DND-41 (cell line): ENCODE measurements at regions not wholly inside any gene's neighbourhood (a gene's known extent, or its start where the extent isn't known, plus 50 kb on each side); places are given as distances from the start of the nearest gene placed in this dataset.

Source experiments
- ATAC-seq: fragments of 200-7000 bp; cut with Tn5 transposase; 3 replicates; pipeline ENCODE4 v1.9.1; 2021; ENCODE audit warnings: low read depth; ENCODE audit not compliant: insufficient read depth
- DNase-seq: peaks from one replicate; pipeline ENCODE4 v3.0.0-alpha.2; 2020
- H2AFZ ChIP-seq: 2 replicates; pipeline ENCODE4 v1.6.0; 2012; ENCODE audit warnings: low read depth, low read length
- H3K27ac ChIP-seq: 2 replicates; pipeline ENCODE4 v1.5.1; 2012; ENCODE audit warnings: low read length, inconsistent platforms
- H3K27me3 ChIP-seq: fragments of 200-600 bp; sonication (generic); 2 replicates; pipeline ENCODE4 v1.6.0; 2012; ENCODE audit warnings: low read length, mild to moderate bottlenecking, inconsistent platforms; ENCODE audit not compliant: insufficient read depth, poor library complexity
- H3K36me3 ChIP-seq: 2 replicates; pipeline ENCODE4 v1.5.1; 2012; ENCODE audit warnings: low read length, inconsistent platforms; ENCODE audit not compliant: insufficient read depth
- H3K4me1 ChIP-seq: 2 replicates; pipeline ENCODE4 v1.5.1; 2012; ENCODE audit warnings: mild to moderate bottlenecking, low read length; ENCODE audit not compliant: insufficient read depth
- H3K4me2 ChIP-seq: 2 replicates; pipeline ENCODE4 v1.6.0; 2012; ENCODE audit warnings: mild to moderate bottlenecking, moderate library complexity, low read length, inconsistent platforms; ENCODE audit not compliant: insufficient read depth
- H3K4me3 ChIP-seq, 2 experiments: fragments of 200-600 bp in 1 of 2; shearing (Covaris generic) in 1 of 2; 2 replicates each; pipeline ENCODE4 v1.5.1; 2012 to 2016; ENCODE audit warnings: inconsistent platforms in 2 of 2, low read length in 2 of 2, mild to moderate bottlenecking in 2 of 2, low read depth in 1 of 2, moderate library complexity in 1 of 2
- H3K79me2 ChIP-seq: 2 replicates; pipeline ENCODE4 v1.6.0; 2012; ENCODE audit warnings: low read length, inconsistent platforms; ENCODE audit not compliant: insufficient read depth
- H3K9ac ChIP-seq: 2 replicates; pipeline ENCODE4 v1.6.0; 2012; ENCODE audit warnings: low read depth, mild to moderate bottlenecking, inconsistent platforms, low read length, moderate library complexity
- H3K9me3 ChIP-seq: 2 replicates; pipeline ENCODE4 v1.5.1; 2012; ENCODE audit warnings: low read length, moderate library complexity, mild to moderate bottlenecking, inconsistent platforms; ENCODE audit not compliant: insufficient read depth, severe bottlenecking
- H4K20me1 ChIP-seq: 2 replicates; pipeline ENCODE4 v1.6.0; 2012; ENCODE audit warnings: low read length; ENCODE audit not compliant: insufficient read depth
- CTCF ChIP-seq: IDR thresholded peaks from 2 replicates; pipeline ENCODE4 v1.5.1; 2012; ENCODE audit warnings: borderline replicate concordance, low read length, moderate library complexity, mild to moderate bottlenecking; ENCODE audit not compliant: poor library complexity, severe bottlenecking; ENCODE audit errors: extremely low read depth
- EZH2 ChIP-seq: IDR thresholded peaks from 3 replicates; pipeline ENCODE4 v1.6.1; 2012; ENCODE audit warnings: borderline replicate concordance, low read depth, mild to moderate bottlenecking, moderate library complexity, low read length, inconsistent platforms; ENCODE audit not compliant: severe bottlenecking

GRCh38 chr2:134099273-134099672 is 154.6 kb upstream of the MGAT5 start:
- no peaks in the 10 kb centered on the region for H3K4me1 ChIP-seq
- no peak overlapping the region for H3K4me2 ChIP-seq
- H4K20me1 ChIP-seq = no peaks in the 10 kb centered on the region
- H3K36me3 ChIP-seq = no peaks in the 10 kb centered on the region
- TF ChIP-seq EZH2 = no peak
- no peak for TF ChIP-seq CTCF
- no peaks in the 10 kb centered on the region for H3K79me2 ChIP-seq
- H3K4me3 ChIP-seq = no peak overlapping the region
- H3K27ac ChIP-seq = no peak overlapping the region
- DNase-seq (no peak), ATAC-seq (no peak)
- no peaks in the 10 kb centered on the region for H3K9me3 ChIP-seq
- H3K9ac ChIP-seq = no peak overlapping the region
- H2AFZ ChIP-seq = no peak overlapping the region
- no peaks in the 10 kb centered on the region for H3K27me3 ChIP-seq

GRCh38 chr2:134103196-134103595 is 150.7 kb upstream of the MGAT5 start:
- Histone ChIP-seq H3K9me3 (no peaks in the 10 kb centered on the region), H3K36me3 (no peaks in the 10 kb centered on the region), H3K79me2 (no peaks in the 10 kb centered on the region), H3K27ac (no peak overlapping the region), H2AFZ (no peak overlapping the region), H3K4me2 (no peak overlapping the region), H3K4me1 (no peaks in the 10 kb centered on the region), H3K4me3 (no peak overlapping the region), H4K20me1 (no peaks in the 10 kb centered on the region), H3K9ac (no peak overlapping the region), H3K27me3 (no peaks in the 10 kb centered on the region)
- ATAC-seq = no peak
- DNase-seq = no peak
- TF ChIP-seq CTCF (no peak), EZH2 (no peak)

GRCh38 chr2:134104754-134105153 is 149.1 kb upstream of the MGAT5 start:
- Histone ChIP-seq H3K79me2 (no peaks in the 10 kb centered on the region), H3K9ac (no peak overlapping the region), H3K4me1 (no peaks in the 10 kb centered on the region), H3K27me3 (no peaks in the 10 kb centered on the region), H3K4me3 (no peak overlapping the region), H4K20me1 (no peaks in the 10 kb centered on the region), H3K36me3 (no peaks in the 10 kb centered on the region), H2AFZ (no peak overlapping the region), H3K9me3 (no peaks in the 10 kb centered on the region), H3K4me2 (no peak overlapping the region), H3K27ac (no peak overlapping the region)
- ATAC-seq (peak; percentile 66; the same call in 2 of the 3 replicates), DNase-seq (no peak)
- no peak for TF ChIP-seq EZH2
- no peak for TF ChIP-seq CTCF

- H2AFZ ChIP-seq = no peak overlapping the region
- no peaks in the 10 kb centered on the region for H3K27me3 ChIP-seq
- no peaks in the 10 kb centered on the region for H3K4me1 ChIP-seq
- H3K4me3 ChIP-seq = no peak overlapping the region
- TF ChIP-seq EZH2 (no peak), CTCF (no peak)
- no peak for ATAC-seq
- H3K79me2 ChIP-seq = no peaks in the 10 kb centered on the region
- DNase-seq = no peak
- peaks cover 9% of the 10 kb centered on the region for H3K9me3 ChIP-seq
- H3K27ac ChIP-seq = no peak overlapping the region
- no peak overlapping the region for H3K4me2 ChIP-seq
- no peaks in the 10 kb centered on the region for H3K36me3 ChIP-seq
- no peak overlapping the region for H3K9ac ChIP-seq
- H4K20me1 ChIP-seq = no peaks in the 10 kb centered on the region
Measured at GRCh38 chr2:134107402-134107801, 146.5 kb upstream of the MGAT5 start.
